GM18508 (cell line): ENCODE measurements at regions not wholly inside any gene's neighbourhood (a gene's known extent, or its start where the extent isn't known, plus 50 kb on each side); places are given as distances from the start of the nearest gene placed in this dataset.

Experiments used
- ATAC-seq: cut with Tn5 transposase; IDR thresholded peaks from one replicate; pipeline ENCODE4 v1.9.1; 2021; ENCODE audit warnings: moderate number of reproducible peaks; ENCODE audit not compliant: insufficient read depth, unreplicated experiment

GRCh38 chr16:80427795-80428194 lies 113.0 kb upstream of the DYNLRB2 start:
- no peak for ATAC-seq

GRCh38 chr16:80418517-80419355 lies 122.1 kb upstream of the DYNLRB2 start:
- ATAC-seq: no peak

GRCh38 chr16:80417706-80418271 lies 123.0 kb upstream of the DYNLRB2 start:
- no peak for ATAC-seq

- ATAC-seq: no peak
These were observed 132.8 kb upstream of the DYNLRB2 start for GRCh38 chr16:80408014-80408413.

GRCh38 chr16:80407265-80407987 lies 133.4 kb upstream of the DYNLRB2 start:
- ATAC-seq: no peak

GRCh38 chr16:80404847-80405246 lies 135.9 kb upstream of the DYNLRB2 start:
- no peak for ATAC-seq

- ATAC-seq: no peak
These were observed 136.9 kb upstream of the DYNLRB2 start for GRCh38 chr16:80403894-80404293.

GRCh38 chr16:80390871-80391489 lies 149.8 kb upstream of the DYNLRB2 start:
- ATAC-seq: no peak

GRCh38 chr16:80390046-80390445 lies 150.7 kb upstream of the DYNLRB2 start:
- ATAC-seq: no peak

- ATAC-seq: no peak
These were observed 151.5 kb upstream of the DYNLRB2 start for GRCh38 chr16:80389338-80389737.

- ATAC-seq: no peak
These were observed 153.4 kb upstream of the DYNLRB2 start for GRCh38 chr16:80387318-80387921.

GRCh38 chr16:80384862-80385261 lies 155.9 kb upstream of the DYNLRB2 start:
- ATAC-seq: no peak

- ATAC-seq: no peak
These were observed 160.3 kb upstream of the DYNLRB2 start for GRCh38 chr16:80380514-80380913.

- ATAC-seq: no peak
These were observed 163.5 kb upstream of the DYNLRB2 start for GRCh38 chr16:80377096-80377956.

GRCh38 chr16:80375973-80376372 lies 164.8 kb upstream of the DYNLRB2 start:
- no peak for ATAC-seq

GRCh38 chr16:80375513-80375912 lies 165.3 kb upstream of the DYNLRB2 start:
- no peak for ATAC-seq

- no peak for ATAC-seq
These were observed 168.5 kb upstream of the DYNLRB2 start for GRCh38 chr16:80372341-80372740.

- no peak for ATAC-seq
These were observed 171.4 kb upstream of the DYNLRB2 start for GRCh38 chr16:80369138-80369958.
